NB4 (cell line): ENCODE measurements at regions not wholly inside any gene's neighbourhood (a gene's known extent, or its start where the extent isn't known, plus 50 kb on each side); places are given as distances from the start of the nearest gene placed in this dataset.

Experiments
- CTCF ChIP-seq: IDR thresholded peaks from one replicate; pipeline ENCODE4 v1.5.1; 2012; ENCODE audit warnings: low read depth, low read length
- MAX ChIP-seq: IDR thresholded peaks from 2 replicates; pipeline ENCODE4 v1.6.1; 2011; ENCODE audit warnings: low read depth, low read length
- POLR2A ChIP-seq: IDR thresholded peaks from 2 replicates; pipeline ENCODE4 v1.6.1; 2011; ENCODE audit warnings: mild to moderate bottlenecking; ENCODE audit not compliant: insufficient read length; ENCODE audit errors: extremely low read depth

- TF ChIP-seq CTCF (no peak), POLR2A (no peak), MAX (no peak)
Observed at GRCh38 chr16:77590707-77591106, 131.6 kb upstream of the NUDT7 start.
